IMR-90 (cell line): ENCODE measurements at regions not wholly inside any gene's neighbourhood (a gene's known extent, or its start where the extent isn't known, plus 50 kb on each side); places are given as distances from the start of the nearest gene placed in this dataset.

Source experiments
- ATAC-seq: fragments of 200-7000 bp; cut with Tn5 transposase; 2 replicates; pipeline ENCODE4 v1.9.1; 2020; ENCODE audit warnings: low read depth, mild to moderate bottlenecking, moderate library complexity
- BruUV-seq: library from RNA; stranded (reverse); fragments of 400-500 nt; replicated peaks from 2 replicates; lab custom pipeline; 2021; lab: Mats Ljungman, UMichigan
- CTCF ChIA-PET: fragments of 300-600 bp; formaldehyde crosslinking; extraction: SDS; loops from one replicate; lab custom pipeline; 2021; ENCODE audit warnings: antibody characterized with exemption; lab: Yijun Ruan, JAX
- POLR2A ChIA-PET: fragments of 300-600 bp; sonication (Branson Sonifier 250); formaldehyde crosslinking; loops from one replicate; lab custom pipeline; 2022; ENCODE audit warnings: antibody characterized with exemption; ENCODE audit not compliant: unreplicated experiment; lab: Charles Lee
- DNase-seq: peaks from one replicate; pipeline ENCODE4 v3.0.0; 2013
- H2AFZ ChIP-seq: replicated peaks from 2 replicates; pipeline ENCODE3; 2013; ENCODE audit warnings: low read length, mild to moderate bottlenecking; ENCODE audit not compliant: poor library complexity
- H2AK5ac ChIP-seq: 2 replicates; pipeline ENCODE4 v1.6.1; 2013; ENCODE audit warnings: low read depth, low read length, inconsistent platforms
- H2AK9ac ChIP-seq: replicated peaks from 2 replicates; pipeline ENCODE3; 2013; ENCODE audit warnings: mild to moderate bottlenecking, low read depth, low read length, moderate library complexity; ENCODE audit not compliant: poor library complexity
- H2BK120ac ChIP-seq: 2 replicates; pipeline ENCODE4 v1.6.1; 2013; ENCODE audit warnings: low read depth, low read length, inconsistent platforms
- H2BK15ac ChIP-seq: 3 replicates; pipeline ENCODE4 v1.6.1; 2013; ENCODE audit warnings: low read depth, low read length, inconsistent platforms
- H2BK20ac ChIP-seq: 2 replicates; pipeline ENCODE4 v1.6.1; 2013; ENCODE audit warnings: low read depth, mild to moderate bottlenecking, inconsistent platforms, low read length, moderate library complexity
- H2BK5ac ChIP-seq: 2 replicates; pipeline ENCODE4 v1.6.1; 2013; ENCODE audit warnings: mild to moderate bottlenecking, low read depth, low read length, inconsistent platforms; ENCODE audit not compliant: poor library complexity, severe bottlenecking
- H3K14ac ChIP-seq: replicated peaks from 2 replicates; pipeline ENCODE4 v1.6.1; 2013; ENCODE audit warnings: low read depth, low read length, inconsistent platforms
- H3K18ac ChIP-seq: 2 replicates; pipeline ENCODE4 v1.6.1; 2013; ENCODE audit warnings: low read depth, low read length, control low read depth
- H3K23ac ChIP-seq: 2 replicates; pipeline ENCODE4 v1.6.1; 2013; ENCODE audit warnings: low read depth, low read length, inconsistent platforms
- H3K27ac ChIP-seq: 2 replicates; pipeline ENCODE4 v1.5.1; 2013; ENCODE audit warnings: mild to moderate bottlenecking, control low read depth, low read length; ENCODE audit not compliant: insufficient read depth
- H3K27me3 ChIP-seq: 2 replicates; pipeline ENCODE4 v1.6.1; 2013; ENCODE audit warnings: low read length; ENCODE audit not compliant: control insufficient read depth, insufficient read depth
- H3K36me3 ChIP-seq: 2 replicates; pipeline ENCODE4 v1.6.1; 2013; ENCODE audit warnings: low read length, mixed read lengths; ENCODE audit not compliant: control insufficient read depth, insufficient read depth
- H3K4ac ChIP-seq: 2 replicates; pipeline ENCODE4 v1.6.1; 2013; ENCODE audit warnings: low read depth, low read length, inconsistent platforms
- H3K4me1 ChIP-seq: 2 replicates; pipeline ENCODE4 v1.6.1; 2013; ENCODE audit warnings: low read length, mixed read lengths; ENCODE audit not compliant: control insufficient read depth, insufficient read depth
- H3K4me2 ChIP-seq: 2 replicates; pipeline ENCODE4 v1.6.1; 2013; ENCODE audit warnings: low read depth, mild to moderate bottlenecking, control low read depth, low read length, moderate library complexity
- H3K4me3 ChIP-seq: 2 replicates; pipeline ENCODE4 v1.5.1; 2013; ENCODE audit warnings: low read depth, mild to moderate bottlenecking, control low read depth, low read length, moderate library complexity; ENCODE audit not compliant: insufficient read depth
- H3K56ac ChIP-seq: 2 replicates; pipeline ENCODE4 v1.6.1; 2013; ENCODE audit warnings: low read length, inconsistent platforms; ENCODE audit not compliant: insufficient read depth; ENCODE audit errors: extremely low read depth
- H3K79me1 ChIP-seq, 2 experiments: 2 replicates each; pipeline ENCODE4 v1.6.1; 2013; ENCODE audit warnings: low read length in 2 of 2, inconsistent platforms in 1 of 2, low read depth in 1 of 2
- H3K9ac ChIP-seq: 2 replicates; pipeline ENCODE4 v1.6.1; 2013; ENCODE audit warnings: low read depth, low read length, control low read depth
- H3K9me1 ChIP-seq: 2 replicates; pipeline ENCODE4 v1.6.1; 2013; ENCODE audit warnings: low read length, inconsistent platforms; ENCODE audit not compliant: insufficient read depth
- H3K9me3 ChIP-seq: 2 replicates; pipeline ENCODE4 v1.6.1; 2013; ENCODE audit warnings: low read length; ENCODE audit not compliant: control insufficient read depth, insufficient read depth
- H4K20me1 ChIP-seq: 2 replicates; pipeline ENCODE4 v1.6.1; 2013; ENCODE audit warnings: low read length, inconsistent platforms; ENCODE audit not compliant: insufficient read depth
- H4K5ac ChIP-seq: 2 replicates; pipeline ENCODE4 v1.6.1; 2013; ENCODE audit warnings: mild to moderate bottlenecking, low read depth, low read length, control low read depth
- H4K8ac ChIP-seq, 2 experiments: 2 replicates each; pipeline ENCODE4 v1.6.1; 2013; ENCODE audit warnings: low read depth in 2 of 2, low read length in 2 of 2, control low read depth in 1 of 2, inconsistent platforms in 1 of 2
- H4K91ac ChIP-seq: 2 replicates; pipeline ENCODE4 v1.6.1; 2013; ENCODE audit warnings: low read depth, low read length, inconsistent platforms; ENCODE audit not compliant: insufficient read depth
- BHLHE40 ChIP-seq: fragments of 150-350 bp; IDR thresholded peaks from 2 replicates; pipeline ENCODE4 v1.6.1; 2016; ENCODE audit warnings: mild to moderate bottlenecking, low read depth, low read length
- CEBPB ChIP-seq: IDR thresholded peaks from 2 replicates; pipeline ENCODE4 v1.6.1; 2012; ENCODE audit warnings: low read depth, low read length, improper control_type of control experiment
- CHD1 ChIP-seq: IDR thresholded peaks from 2 replicates; pipeline ENCODE4 v1.6.1; 2012; ENCODE audit warnings: low read depth, low read length, improper control_type of control experiment
- CTCF ChIP-seq: conservative IDR thresholded peaks from 2 replicates; pipeline ENCODE4 v1.5.1; 2012; ENCODE audit warnings: mild to moderate bottlenecking, low read depth, low read length, improper control_type of control experiment
- ELK1 ChIP-seq: fragments of 150-350 bp; IDR thresholded peaks from 2 replicates; pipeline ENCODE4 v1.6.1; 2016; ENCODE audit warnings: low read depth, mild to moderate bottlenecking, low read length, moderate library complexity, borderline replicate concordance
- FOS ChIP-seq: fragments of 150-350 bp; IDR thresholded peaks from 2 replicates; pipeline ENCODE4 v1.6.1; 2016; ENCODE audit warnings: low read depth, low read length
- MAFK ChIP-seq: IDR thresholded peaks from 2 replicates; pipeline ENCODE4 v1.6.1; 2012; ENCODE audit warnings: low read depth, low read length, improper control_type of control experiment
- MAZ ChIP-seq: IDR thresholded peaks from 2 replicates; pipeline ENCODE4 v1.6.1; 2012; ENCODE audit warnings: low read depth, mild to moderate bottlenecking, low read length, improper control_type of control experiment, moderate library complexity, borderline replicate concordance
- MXI1 ChIP-seq: IDR thresholded peaks from 2 replicates; pipeline ENCODE4 v1.6.1; 2012; ENCODE audit warnings: low read depth, mild to moderate bottlenecking, low read length, moderate library complexity, borderline replicate concordance
- NFE2L2 ChIP-seq: fragments of 150-350 bp; IDR thresholded peaks from 2 replicates; pipeline ENCODE4 v1.6.1; 2016; ENCODE audit warnings: low read depth, mild to moderate bottlenecking, low read length
- POLR2A ChIP-seq: IDR thresholded peaks from 2 replicates; pipeline ENCODE4 v1.6.1; 2012; ENCODE audit warnings: mild to moderate bottlenecking, low read depth, low read length
- RAD21 ChIP-seq: IDR thresholded peaks from 2 replicates; pipeline ENCODE4 v1.6.1; 2012; ENCODE audit warnings: low read length, improper control_type of control experiment
- RCOR1 ChIP-seq: IDR thresholded peaks from 2 replicates; pipeline ENCODE4 v1.6.1; 2012; ENCODE audit warnings: mild to moderate bottlenecking, low read length, improper control_type of control experiment; ENCODE audit not compliant: insufficient replicate concordance
- RFX5 ChIP-seq: IDR thresholded peaks from 2 replicates; pipeline ENCODE4 v1.8.0; 2012; ENCODE audit warnings: low read depth, mild to moderate bottlenecking, low read length, moderate library complexity
- SMC3 ChIP-seq: fragments of 150-350 bp; IDR thresholded peaks from 2 replicates; pipeline ENCODE4 v1.6.1; 2016; ENCODE audit warnings: low read depth, mild to moderate bottlenecking, antibody characterized with exemption, low read length, moderate library complexity
- WGBS, 2 experiments: methylation state at CpG; one replicate each; pipeline versions ENCODE4 v1.1.5 to v1.1.7; 2013; ENCODE audit warnings: missing lambda C conversion rate in 2 of 2; ENCODE audit not compliant: insufficient read length in 1 of 2; ENCODE audit errors: extremely low coverage in 2 of 2; 5-methylcytosine and 5-hydroxymethylcytosine counted together
- dilution Hi-C: fragments of 300-500 bp; cut with HindIII; formaldehyde crosslinking; loops from one replicate; pipeline ENCODE4 v1.14.3; 2018; ENCODE audit warnings: low sequenced_read_pairs; ENCODE audit not compliant: unreplicated experiment
- in situ Hi-C: fragments of 300-500 bp; cut with MboI; formaldehyde crosslinking; loops from 3 replicates; pipeline ENCODE4 v1.14.3; 2019; ENCODE audit warnings: low sequenced_read_pairs, inconsistent platforms, mixed read lengths
- intact Hi-C: fragments of 100-400 bp; cut with micrococcal nuclease; formaldehyde crosslinking; loops from 2 replicates; pipeline ENCODE4 v1.10.0; 2022

DNA sequence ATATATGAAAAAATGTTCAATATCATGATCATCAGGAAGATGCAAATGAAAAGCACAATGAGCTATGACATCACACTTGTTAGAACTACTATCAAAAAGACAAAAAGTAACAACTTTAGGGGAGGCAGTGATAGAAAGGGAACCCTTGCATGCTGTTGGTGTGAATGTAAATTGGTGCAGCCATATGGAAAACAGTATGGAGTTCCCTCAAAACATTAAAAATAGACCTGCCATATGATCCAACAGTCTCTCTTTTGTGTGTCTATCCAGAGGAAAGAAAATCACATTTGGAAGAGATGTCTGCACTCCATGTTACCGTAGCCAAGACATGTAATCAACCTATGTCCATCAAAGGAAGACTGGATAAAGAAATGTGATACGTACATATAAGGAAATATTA is 92.3 kb upstream of the ALKAL2 start:
- Histone ChIP-seq H2BK5ac (no peak overlapping the region), H4K20me1 (no peaks in the 10 kb centered on the region), H3K18ac (no peak overlapping the region), H2AK5ac (no peak overlapping the region), H3K4me1 (no peaks in the 10 kb centered on the region), H3K4me3 (no peak overlapping the region), H3K36me3 (no peaks in the 10 kb centered on the region), H3K9me1 (no peaks in the 10 kb centered on the region), H2AFZ (no peak overlapping the region), H3K79me1 (no peaks in the 10 kb centered on the region), H4K91ac (no peak overlapping the region), H3K4me2 (no peak overlapping the region), H2BK20ac (no peak overlapping the region), H3K9ac (no peak overlapping the region), H2AK9ac (no peak overlapping the region), H2BK15ac (no peak overlapping the region), H3K9me3 (peaks cover 30% of the 10 kb centered on the region), H3K4ac (no peak overlapping the region), H3K56ac (no peak overlapping the region), H3K23ac (no peak overlapping the region), H3K27me3 (no peaks in the 10 kb centered on the region), H4K5ac (no peak overlapping the region), H3K27ac (no peak overlapping the region), H4K8ac (no peak overlapping the region), H3K14ac (no peak overlapping the region), H2BK120ac (no peak overlapping the region)
- WGBS, 2 experiments = no CpG with 5 or more reads among the region's 2 CpGs
- intact Hi-C loops (no loop called here), dilution Hi-C loops (no loop called here), in situ Hi-C loops (no loop called here)
- no peak for TF ChIP-seq FOS
- no peak for TF ChIP-seq SMC3
- no peak for TF ChIP-seq MAFK
- no peak for TF ChIP-seq CHD1
- no peak for TF ChIP-seq ELK1
- no peak for TF ChIP-seq BHLHE40
- TF ChIP-seq RFX5 = no peak
- TF ChIP-seq MAZ = no peak
- TF ChIP-seq NFE2L2 = no peak
- no peak for TF ChIP-seq MXI1
- TF ChIP-seq RAD21 = no peak
- no peak for TF ChIP-seq CEBPB
- no peak for TF ChIP-seq POLR2A
- no peak for TF ChIP-seq RCOR1
- TF ChIP-seq CTCF = no peak
- ChIA-PET POLR2A (no interaction called here), CTCF (no interaction called here)
- DNase-seq = no peak
- BruUV-seq = no TSS peak
- ATAC-seq = no peak
